ENCODE measurements at regions not wholly inside any gene's neighbourhood (a gene's known extent, or its start where the extent isn't known, plus 50 kb on each side); places are given as distances from the start of the nearest gene placed in this dataset.

- DNase-seq (ENCODE audit: low read depth), result no peak
- no peak for TF ChIP-seq CTCF (IDR thresholded peaks at IDR 0.05; ENCODE audit: low read depth, low read length)
- TF ChIP-seq MYC (IDR thresholded peaks at IDR 0.05; ENCODE audit: low read depth, low read length), result no peak
- no peak for TF ChIP-seq MAX (IDR thresholded peaks at IDR 0.05; ENCODE audit: low read depth, low read length)
- TF ChIP-seq POLR2A (IDR thresholded peaks at IDR 0.05; ENCODE audit: extremely low read depth, insufficient read length), result no peak
Measured at GRCh38 chr10:121368347-121369025, 229.8 kb downstream of the FGFR2 start.

GRCh38 chr10:121369616-121370015, 228.6 kb downstream of the FGFR2 start:
- DNase-seq (ENCODE audit: low read depth), result no peak
- TF ChIP-seq POLR2A (IDR thresholded peaks at IDR 0.05; ENCODE audit: extremely low read depth, insufficient read length) (no peak), MAX (IDR thresholded peaks at IDR 0.05; ENCODE audit: low read depth, low read length) (no peak), MYC (IDR thresholded peaks at IDR 0.05; ENCODE audit: low read depth, low read length) (no peak), CTCF (IDR thresholded peaks at IDR 0.05; ENCODE audit: low read depth, low read length) (no peak)
- no peak overlapping the region for H3K4me3 ChIP-seq (ENCODE audit: low read depth, low read length)

More at GRCh38 chr10:121368347-121369025, 229.8 kb downstream of the FGFR2 start:
- no peak overlapping the region for H3K4me3 ChIP-seq (ENCODE audit: low read depth, low read length)

- TF ChIP-seq MAX (IDR thresholded peaks at IDR 0.05; ENCODE audit: low read depth, low read length), result no peak
- no peak for TF ChIP-seq POLR2A (IDR thresholded peaks at IDR 0.05; ENCODE audit: extremely low read depth, insufficient read length)
- TF ChIP-seq MYC (IDR thresholded peaks at IDR 0.05; ENCODE audit: low read depth, low read length), result no peak
- TF ChIP-seq CTCF (IDR thresholded peaks at IDR 0.05; ENCODE audit: low read depth, low read length), result no peak
- DNase-seq (ENCODE audit: low read depth), result no peak
- no peak overlapping the region for H3K4me3 ChIP-seq (ENCODE audit: low read depth, low read length)
Measured at GRCh38 chr10:121371836-121372235, 226.4 kb downstream of the FGFR2 start.

- no peak for DNase-seq (ENCODE audit: low read depth)
- H3K4me3 ChIP-seq (ENCODE audit: low read depth, low read length), result no peak overlapping the region
- TF ChIP-seq MYC (IDR thresholded peaks at IDR 0.05; ENCODE audit: low read depth, low read length), result no peak
- TF ChIP-seq MAX (IDR thresholded peaks at IDR 0.05; ENCODE audit: low read depth, low read length), result no peak
Measured at GRCh38 chr10:121373411-121373810, 224.8 kb downstream of the FGFR2 start.

- H3K4me3 ChIP-seq (ENCODE audit: low read depth, low read length), result no peak overlapping the region
- no peak for DNase-seq (ENCODE audit: low read depth)
- TF ChIP-seq MYC (IDR thresholded peaks at IDR 0.05; ENCODE audit: low read depth, low read length) (no peak), POLR2A (IDR thresholded peaks at IDR 0.05; ENCODE audit: extremely low read depth, insufficient read length) (no peak), CTCF (IDR thresholded peaks at IDR 0.05; ENCODE audit: low read depth, low read length) (no peak), MAX (IDR thresholded peaks at IDR 0.05; ENCODE audit: low read depth, low read length) (no peak)
Measured at GRCh38 chr10:121374121-121374520, 224.1 kb downstream of the FGFR2 start.

- no peak for DNase-seq (ENCODE audit: low read depth)
- no peak overlapping the region for H3K4me3 ChIP-seq (ENCODE audit: low read depth, low read length)
- no peak for TF ChIP-seq MYC (IDR thresholded peaks at IDR 0.05; ENCODE audit: low read depth, low read length)
- TF ChIP-seq MAX (IDR thresholded peaks at IDR 0.05; ENCODE audit: low read depth, low read length), result no peak
- no peak for TF ChIP-seq POLR2A (IDR thresholded peaks at IDR 0.05; ENCODE audit: extremely low read depth, insufficient read length)
- no peak for TF ChIP-seq CTCF (IDR thresholded peaks at IDR 0.05; ENCODE audit: low read depth, low read length)
Measured at GRCh38 chr10:121375172-121375571, 223.1 kb downstream of the FGFR2 start.
